C4-2B (cell line): ENCODE measurements at regions not wholly inside any gene's neighbourhood (a gene's known extent, or its start where the extent isn't known, plus 50 kb on each side); places are given as distances from the start of the nearest gene placed in this dataset.

Experiments used
- ZFX ChIP-seq: fragments of 450-650 bp; IDR thresholded peaks from 2 replicates; pipeline ENCODE4 v1.6.1; 2017
- TF ChIP-seq, protein P1 (sequence below): fragments of 450-650 bp; conservative IDR thresholded peaks from 2 replicates; pipeline ENCODE4 v1.5.1; 2017; ENCODE audit warnings: mild to moderate bottlenecking

DNA sequence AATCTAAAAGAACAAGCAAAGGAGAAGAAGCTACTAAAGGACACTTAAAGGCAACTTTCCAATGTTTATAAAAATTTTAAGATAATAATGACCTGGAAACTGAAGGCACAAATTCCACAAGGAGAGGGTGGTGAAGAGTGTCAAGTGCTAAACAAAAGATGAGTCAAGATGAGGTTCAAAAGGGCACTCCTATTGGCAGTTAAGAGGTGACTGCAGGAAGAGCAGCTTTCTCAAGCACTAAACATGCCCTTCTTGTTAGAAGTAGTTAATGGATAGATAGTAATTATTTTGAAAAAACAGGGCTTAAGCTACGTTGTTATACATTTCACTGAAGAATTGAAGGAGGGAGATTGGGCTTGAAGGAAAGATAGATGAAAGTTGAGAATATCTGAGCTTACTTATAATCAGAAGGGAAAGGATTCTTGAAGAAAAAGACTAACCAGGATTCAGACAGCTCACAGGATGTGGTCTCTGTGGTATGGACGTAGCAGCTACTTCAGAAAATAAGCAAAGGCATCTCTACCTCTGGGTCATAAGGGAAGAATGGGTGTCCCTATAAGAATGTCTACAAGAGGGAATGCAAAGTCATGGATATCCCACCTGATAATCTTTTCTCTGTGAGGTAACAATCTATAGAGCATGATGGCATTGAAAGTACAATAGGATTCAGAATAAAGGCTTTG lies 454.7 kb upstream of the SLC39A10 start:
- TF ChIP-seq, protein P1, sequence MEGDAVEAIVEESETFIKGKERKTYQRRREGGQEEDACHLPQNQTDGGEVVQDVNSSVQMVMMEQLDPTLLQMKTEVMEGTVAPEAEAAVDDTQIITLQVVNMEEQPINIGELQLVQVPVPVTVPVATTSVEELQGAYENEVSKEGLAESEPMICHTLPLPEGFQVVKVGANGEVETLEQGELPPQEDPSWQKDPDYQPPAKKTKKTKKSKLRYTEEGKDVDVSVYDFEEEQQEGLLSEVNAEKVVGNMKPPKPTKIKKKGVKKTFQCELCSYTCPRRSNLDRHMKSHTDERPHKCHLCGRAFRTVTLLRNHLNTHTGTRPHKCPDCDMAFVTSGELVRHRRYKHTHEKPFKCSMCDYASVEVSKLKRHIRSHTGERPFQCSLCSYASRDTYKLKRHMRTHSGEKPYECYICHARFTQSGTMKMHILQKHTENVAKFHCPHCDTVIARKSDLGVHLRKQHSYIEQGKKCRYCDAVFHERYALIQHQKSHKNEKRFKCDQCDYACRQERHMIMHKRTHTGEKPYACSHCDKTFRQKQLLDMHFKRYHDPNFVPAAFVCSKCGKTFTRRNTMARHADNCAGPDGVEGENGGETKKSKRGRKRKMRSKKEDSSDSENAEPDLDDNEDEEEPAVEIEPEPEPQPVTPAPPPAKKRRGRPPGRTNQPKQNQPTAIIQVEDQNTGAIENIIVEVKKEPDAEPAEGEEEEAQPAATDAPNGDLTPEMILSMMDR = no peak
- no peak for TF ChIP-seq ZFX
